ENCODE measurements at regions not wholly inside any gene's neighbourhood (a gene's known extent, or its start where the extent isn't known, plus 50 kb on each side); places are given as distances from the start of the nearest gene placed in this dataset.

GRCh38 chr13:29947839-29948238 is 97.4 kb upstream of the UBL3 start:
- no peak for DNase-seq

DNA sequence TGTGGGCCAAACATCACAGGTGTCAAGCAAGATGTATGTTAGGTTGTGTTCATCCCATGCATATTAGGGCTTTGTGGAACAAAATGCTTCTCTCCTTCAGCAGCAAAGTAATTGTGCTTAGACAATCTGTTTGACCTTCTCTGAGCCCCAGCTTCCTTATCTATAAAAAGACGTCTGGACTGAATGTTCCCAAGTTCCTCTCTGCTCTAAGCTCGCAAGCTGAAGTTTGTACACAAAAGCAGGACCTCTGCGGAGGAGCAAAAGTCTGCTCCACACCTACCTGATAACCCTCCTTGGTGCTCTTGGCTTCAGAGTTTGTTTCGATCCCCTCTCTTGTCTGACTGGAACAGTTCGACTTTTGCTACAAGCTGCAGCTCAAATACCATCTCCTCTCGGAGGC is 95.7 kb upstream of the UBL3 start:
- no peak for DNase-seq

GRCh38 chr13:29943686-29944085 is 93.3 kb upstream of the UBL3 start:
- DNase-seq = no peak

DNA sequence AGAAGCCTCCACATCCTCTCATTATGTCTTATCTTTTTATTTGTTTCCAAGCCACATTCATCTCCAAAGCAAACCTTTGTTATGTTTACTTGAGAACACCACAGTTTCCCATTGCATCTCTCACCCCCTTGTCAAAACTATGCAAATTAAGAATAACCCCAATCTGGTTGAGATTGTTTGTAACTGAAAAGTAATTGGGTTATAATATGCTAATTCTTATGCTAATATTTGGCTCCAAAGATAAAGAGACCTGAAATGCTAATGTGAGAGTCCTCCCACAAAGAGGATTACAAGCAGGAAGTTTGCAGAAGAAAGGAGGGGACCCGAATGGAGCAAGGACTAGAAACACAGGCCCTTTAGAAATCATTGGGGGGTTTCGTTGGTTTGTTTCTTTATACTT is 92.9 kb upstream of the UBL3 start:
- no peak for DNase-seq

DNA sequence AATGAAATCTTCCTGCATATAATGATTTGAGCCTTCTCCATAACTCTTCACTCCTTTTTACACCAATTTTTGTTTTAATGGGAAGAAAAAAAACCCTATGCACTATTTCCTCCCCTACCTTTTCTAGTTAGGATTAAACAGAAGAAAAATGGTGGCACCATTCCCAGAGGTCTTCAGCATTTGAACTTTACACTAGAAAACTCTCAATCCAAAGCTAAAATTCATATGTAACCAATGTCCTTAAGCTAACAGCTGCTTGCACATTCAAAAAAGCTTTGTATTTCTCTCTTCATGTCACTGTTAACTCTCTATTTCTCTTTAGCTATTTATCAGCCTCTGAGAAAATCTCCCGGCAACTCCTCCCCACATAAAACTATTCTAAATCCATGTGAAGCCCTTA is 90.3 kb upstream of the UBL3 start:
- DNase-seq = no peak

DNA sequence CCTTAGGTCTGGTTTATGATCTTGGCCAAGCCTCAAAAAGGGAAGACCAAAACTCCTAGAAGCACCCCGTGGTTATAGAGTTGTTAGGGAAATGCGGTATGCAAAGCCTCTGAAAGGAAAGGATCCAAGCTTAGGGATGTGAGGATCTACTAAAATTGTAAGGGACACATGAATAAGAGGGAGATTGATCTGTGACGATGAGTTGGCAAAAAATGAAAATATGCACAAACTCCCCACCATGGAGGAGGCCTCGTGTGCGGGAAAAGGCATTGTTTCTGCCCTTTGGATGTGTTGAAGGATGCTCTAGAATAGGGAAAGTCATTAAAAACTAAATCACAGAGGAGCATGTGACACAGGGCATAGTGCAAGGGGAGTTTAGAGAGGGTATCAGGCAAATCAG is 88.7 kb upstream of the UBL3 start:
- DNase-seq = no peak

- peak; percentile 58 for DNase-seq
These were observed 87.4 kb upstream of the UBL3 start for GRCh38 chr13:29937841-29938240.

GRCh38 chr13:29937379-29937778 is 87.0 kb upstream of the UBL3 start:
- no peak for DNase-seq

DNA sequence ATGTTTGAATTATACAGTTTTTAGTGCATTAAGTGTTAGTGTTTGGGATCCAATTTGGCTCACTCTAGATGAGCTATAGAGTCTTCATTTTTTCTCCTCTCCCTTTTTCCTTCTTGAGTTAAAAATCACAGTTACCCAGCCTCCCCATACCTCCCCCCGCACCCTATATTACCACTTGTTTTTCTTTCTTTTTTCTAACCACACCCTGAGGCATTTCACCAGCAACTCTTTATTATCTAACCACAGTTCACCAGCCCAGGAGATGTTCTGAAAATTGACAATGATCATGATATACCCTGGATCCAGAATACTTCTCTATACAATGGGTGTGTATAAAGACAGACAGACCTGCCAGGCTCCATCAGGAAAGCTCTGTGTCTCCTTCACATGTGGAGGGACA is 86.5 kb upstream of the UBL3 start:
- DNase-seq = no peak

DNA sequence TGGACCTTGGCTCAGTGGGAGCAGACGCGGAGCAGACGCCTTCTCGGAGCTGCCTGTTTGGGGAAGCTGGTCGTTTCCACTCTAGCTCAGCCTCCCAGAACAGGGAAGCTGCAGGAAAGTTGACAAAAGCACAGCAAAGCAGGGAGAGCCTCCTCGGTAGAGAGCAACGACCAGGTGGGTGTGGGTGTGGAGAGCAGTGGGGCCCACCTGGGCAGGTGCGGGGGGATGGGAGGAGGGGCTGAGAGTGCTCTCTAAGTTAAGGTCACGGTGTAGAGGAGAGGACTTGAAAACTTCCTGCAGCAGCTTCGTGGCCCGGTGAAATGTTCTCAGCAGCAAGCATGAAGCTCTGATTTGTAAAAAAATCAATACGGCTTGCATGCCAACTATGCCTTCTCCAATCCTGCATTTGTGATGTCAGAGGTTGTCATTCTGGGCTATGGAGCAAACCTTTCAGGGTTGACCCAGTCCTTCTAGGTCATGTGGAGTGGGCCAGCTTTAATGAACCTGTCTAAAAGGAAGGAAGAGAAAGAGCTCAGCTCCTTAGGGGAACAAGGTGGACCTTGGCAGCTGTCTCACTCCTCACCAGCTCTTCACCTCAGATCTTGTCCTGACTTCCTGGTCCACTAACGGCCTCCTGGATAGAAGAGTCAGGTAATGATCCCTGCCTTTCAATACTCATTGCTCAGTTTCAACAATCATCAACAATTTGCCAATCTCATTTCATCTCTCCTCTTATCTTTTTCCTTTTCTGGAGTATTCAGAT is 85.8 kb upstream of the UBL3 start:
- no peak for DNase-seq

DNA sequence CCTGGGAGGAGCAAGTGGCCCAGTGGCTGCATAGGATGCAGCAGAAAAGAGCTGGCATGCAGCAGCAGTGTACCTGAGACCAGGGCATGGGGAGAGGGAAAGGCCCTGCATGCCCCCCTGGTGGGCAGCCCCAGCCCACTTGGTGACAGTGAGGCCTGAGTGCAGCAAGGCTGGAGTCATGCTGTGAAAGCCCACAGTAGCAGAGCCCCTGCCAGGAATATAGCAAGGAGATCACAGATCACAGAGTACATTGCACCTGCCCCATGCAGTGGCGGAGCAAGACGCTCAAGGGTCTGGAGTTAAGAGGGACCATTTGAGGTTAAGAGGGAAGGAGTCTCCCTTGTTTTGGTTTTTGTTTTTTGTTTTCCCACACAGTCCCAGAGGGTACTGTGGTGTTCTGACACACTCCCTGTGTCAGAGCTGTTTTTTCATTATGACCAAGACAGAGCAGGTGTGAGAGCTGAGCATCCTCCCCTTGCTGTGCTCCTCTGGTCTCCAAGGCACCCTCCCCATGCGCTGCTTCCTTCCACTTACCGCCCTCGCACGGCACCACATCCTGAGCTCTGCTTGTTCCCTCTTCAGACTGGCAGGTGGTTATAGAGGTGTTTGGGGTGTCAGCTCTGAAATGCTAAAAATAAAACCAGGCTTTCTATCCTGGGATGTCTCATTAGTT is 85.0 kb upstream of the UBL3 start:
- no peak for DNase-seq

DNA sequence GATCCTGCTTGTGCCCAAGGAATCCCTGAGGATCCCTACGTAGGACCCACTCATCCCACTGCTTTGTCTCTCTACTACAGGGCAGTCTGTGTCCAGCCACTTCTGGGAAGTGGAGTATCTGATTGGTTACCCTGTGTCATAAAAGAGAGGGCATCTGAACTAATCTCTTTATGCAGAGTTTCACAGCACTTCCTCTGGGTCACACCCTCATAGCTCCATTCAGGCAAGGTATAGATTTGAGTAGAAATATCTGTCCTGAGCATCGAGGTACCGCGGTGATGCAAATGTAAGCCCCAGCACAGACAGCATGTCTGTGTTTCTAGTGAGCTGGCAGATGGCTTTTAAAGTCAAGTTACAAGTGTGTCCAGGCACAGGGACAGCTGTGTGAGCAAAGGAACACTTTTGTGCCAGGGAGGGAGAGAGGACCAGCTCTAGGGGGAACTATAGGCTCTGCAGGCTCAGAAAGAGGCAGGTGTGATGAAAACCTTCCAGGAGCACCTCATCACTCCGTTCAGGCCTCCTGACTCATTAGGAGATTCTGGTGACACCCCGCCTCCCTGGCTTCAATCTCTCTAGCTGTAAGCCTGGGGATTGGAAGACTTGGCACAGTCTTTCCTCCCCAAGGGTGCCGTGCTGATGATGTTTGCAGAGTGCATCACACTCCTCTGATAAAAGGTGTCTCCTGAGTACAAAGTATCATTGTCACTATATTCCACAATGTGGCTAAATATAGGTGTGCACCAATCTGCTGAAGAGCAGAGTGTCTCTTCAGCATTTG is 84.3 kb upstream of the UBL3 start:
- DNase-seq = peak; percentile 45

- no peak for DNase-seq
These were observed 83.0 kb upstream of the UBL3 start for GRCh38 chr13:29933401-29933800.

DNA sequence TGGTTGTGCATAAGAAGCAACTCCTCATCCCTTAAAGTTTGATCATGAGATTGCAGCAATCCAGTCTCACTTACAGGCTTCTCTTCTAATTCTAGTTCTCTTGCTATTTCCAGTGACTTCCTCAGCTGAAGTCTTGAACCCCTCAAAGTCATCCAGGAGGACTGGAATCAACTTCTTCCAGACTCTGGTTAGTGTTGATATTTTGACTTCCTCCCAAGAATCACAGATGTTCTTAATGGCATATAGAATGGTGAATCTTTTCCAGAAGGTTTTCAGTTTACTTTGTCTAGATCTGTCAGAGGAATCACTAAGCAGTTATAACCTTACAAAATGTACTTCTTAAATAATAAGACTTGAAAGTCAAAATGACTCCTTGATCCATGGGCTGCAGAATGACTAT is 81.3 kb upstream of the UBL3 start:
- no peak for DNase-seq

GRCh38 chr13:29929062-29929847 is 78.8 kb upstream of the UBL3 start:
- no peak for DNase-seq

- no peak for DNase-seq
These were observed 75.7 kb upstream of the UBL3 start for GRCh38 chr13:29926098-29926476.

GRCh38 chr13:29925457-29926097 is 75.2 kb upstream of the UBL3 start:
- DNase-seq = peak; percentile 49

DNA sequence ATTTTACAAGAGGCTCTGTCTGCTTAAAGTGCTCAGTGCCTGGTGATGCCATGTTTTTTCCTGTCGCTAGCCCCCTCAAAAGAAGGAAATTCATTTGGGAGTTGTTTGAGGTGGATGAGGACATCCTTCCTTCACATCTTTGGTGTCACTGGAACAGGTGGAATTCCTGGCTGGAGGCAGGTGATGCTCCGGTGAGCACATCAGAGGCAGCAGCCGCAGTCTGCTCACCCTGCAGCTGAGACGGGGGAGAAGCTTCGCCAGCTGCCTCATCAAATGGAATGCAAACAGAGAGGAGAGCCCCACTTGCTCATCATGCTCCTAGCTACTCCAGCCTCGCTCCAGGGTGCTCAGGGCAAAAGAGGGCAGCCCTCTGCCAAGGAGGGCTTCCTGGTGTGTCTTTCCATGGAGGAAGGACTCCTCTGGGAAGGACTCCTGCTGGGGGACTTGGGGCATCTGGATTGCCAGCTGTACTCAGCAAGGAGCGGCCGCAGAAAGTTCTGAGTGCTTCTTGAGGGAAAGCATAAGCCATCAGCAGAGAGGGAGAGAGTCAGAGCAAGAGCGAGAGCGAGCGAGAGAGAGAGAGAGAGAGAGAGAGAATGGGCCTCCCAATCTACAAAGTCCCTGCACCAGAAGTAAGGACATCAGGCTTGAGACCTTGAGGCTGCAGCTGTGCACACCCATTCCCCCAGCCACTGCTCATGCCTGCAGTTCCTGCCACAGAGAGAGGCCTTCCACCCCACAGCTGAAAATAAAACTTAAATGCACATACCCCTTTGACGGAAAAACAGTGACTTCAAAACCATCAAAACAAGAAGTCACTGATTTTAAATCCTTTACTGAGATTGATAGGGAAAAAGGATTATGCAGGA is 74.3 kb upstream of the UBL3 start:
- no peak for DNase-seq

GRCh38 chr13:29923554-29924481 is 73.4 kb upstream of the UBL3 start:
- DNase-seq = peak; percentile 32

DNA sequence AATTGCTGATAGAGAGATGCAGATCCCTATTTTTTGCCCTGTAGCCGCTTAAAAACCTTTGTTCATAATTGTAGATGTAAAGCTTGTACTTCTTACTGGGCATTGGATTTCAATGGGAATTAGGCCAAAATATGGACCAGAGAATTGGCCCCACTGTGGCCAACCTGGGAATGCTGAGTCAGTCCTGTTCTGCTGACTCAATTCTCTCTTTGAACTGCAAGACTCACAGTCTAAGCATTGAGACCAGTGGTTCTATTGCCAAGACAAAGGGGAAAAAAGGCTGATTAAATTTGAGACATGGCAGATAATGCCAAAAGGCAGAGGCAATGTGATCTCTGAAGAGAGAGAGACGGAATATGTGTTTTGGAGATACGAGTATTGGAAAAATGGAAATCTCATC is 72.5 kb upstream of the UBL3 start:
- DNase-seq = no peak
